PC-3 (cell line): ENCODE measurements at regions not wholly inside any gene's neighbourhood (a gene's known extent, or its start where the extent isn't known, plus 50 kb on each side); places are given as distances from the start of the nearest gene placed in this dataset.

Source experiments
- ATAC-seq: fragments of 200-7000 bp; cut with Tn5 transposase; 2 replicates; pipeline ENCODE4 v1.9.1; 2020; ENCODE audit warnings: mild to moderate bottlenecking, moderate library complexity
- BruUV-seq: library from RNA; stranded (reverse); fragments of 400-500 nt; replicated peaks from 2 replicates; lab custom pipeline; 2021; lab: Mats Ljungman, UMichigan
- CTCF ChIA-PET: fragments of 300-600 bp; sonication (Branson Sonifier 250); formaldehyde crosslinking; loops from one replicate; lab custom pipeline; 2022; ENCODE audit warnings: antibody characterized with exemption; lab: Charles Lee
- POLR2A ChIA-PET: fragments of 300-600 bp; sonication (Branson Sonifier 250); formaldehyde crosslinking; loops from one replicate; lab custom pipeline; 2022; ENCODE audit warnings: antibody characterized with exemption; ENCODE audit not compliant: unreplicated experiment; lab: Charles Lee
- DNase-seq: peaks from one replicate; pipeline ENCODE4 v3.0.0-alpha.2; 2015
- H2AFZ ChIP-seq: fragments of 300-600 bp; sonication (generic); 2 replicates; pipeline ENCODE4 v1.6.0; 2016; ENCODE audit warnings: antibody characterized with exemption, low read length
- H3F3A ChIP-seq: fragments of 300-600 bp; sonication (generic); one replicate; pipeline ENCODE4 v1.6.0; 2017; ENCODE audit warnings: antibody characterized with exemption, low read length, control low read depth, mild to moderate bottlenecking; ENCODE audit not compliant: unreplicated experiment
- H3K27ac ChIP-seq: fragments of 300-600 bp; sonication (generic); 2 replicates; pipeline ENCODE4 v1.5.1; 2016; ENCODE audit warnings: mild to moderate bottlenecking, low read length
- H3K27me3 ChIP-seq: fragments of 300-600 bp; sonication (generic); 2 replicates; pipeline ENCODE4 v1.6.1; 2016; ENCODE audit warnings: low read length, mixed read lengths
- H3K36me3 ChIP-seq: fragments of 300-600 bp; sonication (generic); 2 replicates; pipeline ENCODE4 v1.6.1; 2016; ENCODE audit warnings: low read depth, mixed run types, low read length, mixed read lengths
- H3K4me1 ChIP-seq: fragments of 300-600 bp; sonication (generic); 2 replicates; pipeline ENCODE4 v1.5.1; 2016; ENCODE audit warnings: low read length; ENCODE audit not compliant: insufficient read depth
- H3K4me2 ChIP-seq: fragments of 300-600 bp; sonication (generic); 2 replicates; pipeline ENCODE4 v1.6.0; 2016; ENCODE audit warnings: low read length
- H3K4me3 ChIP-seq: fragments of 300-600 bp; sonication (generic); 2 replicates; pipeline ENCODE4 v1.5.1; 2016; ENCODE audit warnings: mild to moderate bottlenecking, low read length, mixed read lengths
- H3K79me2 ChIP-seq: fragments of 300-600 bp; sonication (generic); 2 replicates; pipeline ENCODE4 v1.6.1; 2017; ENCODE audit warnings: low read length, mixed read lengths
- H3K9ac ChIP-seq: fragments of 300-600 bp; sonication (generic); 2 replicates; pipeline ENCODE4 v1.6.0; 2016; ENCODE audit warnings: mild to moderate bottlenecking, low read length
- H3K9me2 ChIP-seq: fragments of 300-600 bp; sonication (generic); replicated peaks from 2 replicates; pipeline ENCODE4 v1.6.1; 2016; ENCODE audit warnings: mixed run types, low read length, mixed read lengths
- H3K9me3 ChIP-seq: fragments of 300-600 bp; sonication (generic); 2 replicates; pipeline ENCODE4 v1.6.1; 2016; ENCODE audit warnings: low read length, mixed read lengths
- H4K20me1 ChIP-seq: fragments of 300-600 bp; sonication (generic); 2 replicates; pipeline ENCODE4 v1.6.1; 2016; ENCODE audit warnings: low read length, mixed read lengths
- CTCF ChIP-seq: fragments of 300-600 bp; sonication (generic); conservative IDR thresholded peaks from 2 replicates; pipeline ENCODE4 v1.5.1; 2017; ENCODE audit warnings: antibody characterized with exemption, low read depth, mild to moderate bottlenecking, low read length
- EZH2 ChIP-seq: fragments of 300-600 bp; sonication (generic); IDR thresholded peaks from one replicate; pipeline ENCODE4 v1.6.1; 2017; ENCODE audit warnings: antibody characterized with exemption, mild to moderate bottlenecking, low read length; ENCODE audit not compliant: unreplicated experiment
- EZH2phosphoT487 ChIP-seq: fragments of 300-600 bp; sonication (generic); IDR thresholded peaks from 2 replicates; pipeline ENCODE4 v1.6.1; 2018; ENCODE audit warnings: mild to moderate bottlenecking, antibody characterized with exemption, low read length, borderline replicate concordance
- intact Hi-C: fragments of 100-400 bp; cut with micrococcal nuclease; formaldehyde crosslinking; loops from 2 replicates; pipeline ENCODE4 v1.9.0; 2023

GRCh38 chr7:113816639-113817038 lies 102.2 kb downstream of the PPP1R3A start:
- Histone ChIP-seq H3K4me1 (no peaks in the 10 kb centered on the region), H3K9me3 (no peaks in the 10 kb centered on the region), H3K4me3 (no peak overlapping the region), H3K79me2 (no peaks in the 10 kb centered on the region), H3F3A (no peaks in the 10 kb centered on the region), H2AFZ (no peak overlapping the region), H3K27ac (no peak overlapping the region), H4K20me1 (no peaks in the 10 kb centered on the region), H3K27me3 (no peaks in the 10 kb centered on the region), H3K36me3 (no peaks in the 10 kb centered on the region), H3K9me2 (no peaks in the 10 kb centered on the region), H3K9ac (no peak overlapping the region), H3K4me2 (no peak overlapping the region)
- ChIA-PET POLR2A (no interaction called here), CTCF (no interaction called here)
- no peak for DNase-seq
- ATAC-seq = no peak
- no TSS peak for BruUV-seq
- TF ChIP-seq EZH2 (no peak), CTCF (no peak), EZH2phosphoT487 (no peak)
- intact Hi-C loops = no loop called here

- H3K27me3 ChIP-seq = no peaks in the 10 kb centered on the region
- TF ChIP-seq EZH2phosphoT487 (no peak), EZH2 (no peak), CTCF (no peak)
- DNase-seq (no peak), ATAC-seq (no peak)
- H3K9me2 ChIP-seq = no peaks in the 10 kb centered on the region
- intact Hi-C loops = no loop called here
- no peaks in the 10 kb centered on the region for H3F3A ChIP-seq
- no peak overlapping the region for H3K27ac ChIP-seq
- no peak overlapping the region for H3K4me2 ChIP-seq
- no peaks in the 10 kb centered on the region for H3K4me1 ChIP-seq
- H3K4me3 ChIP-seq = no peak overlapping the region
- no peak overlapping the region for H3K9ac ChIP-seq
- H3K79me2 ChIP-seq = no peaks in the 10 kb centered on the region
- CTCF ChIA-PET = no interaction called here
- no peaks in the 10 kb centered on the region for H4K20me1 ChIP-seq
- no peaks in the 10 kb centered on the region for H3K36me3 ChIP-seq
- no peaks in the 10 kb centered on the region for H3K9me3 ChIP-seq
- POLR2A ChIA-PET = no interaction called here
- no TSS peak for BruUV-seq
- no peak overlapping the region for H2AFZ ChIP-seq
Observed at GRCh38 chr7:113813471-113813870, 105.3 kb downstream of the PPP1R3A start.

- no peaks in the 10 kb centered on the region for H3K9me3 ChIP-seq
- H3K4me3 ChIP-seq = no peak overlapping the region
- no peak overlapping the region for H3K27ac ChIP-seq
- H3K4me1 ChIP-seq = no peaks in the 10 kb centered on the region
- no peaks in the 10 kb centered on the region for H3K36me3 ChIP-seq
- no peaks in the 10 kb centered on the region for H3K79me2 ChIP-seq
- no peaks in the 10 kb centered on the region for H4K20me1 ChIP-seq
- no TSS peak for BruUV-seq
- intact Hi-C loops = no loop called here
- H3K9me2 ChIP-seq = no peaks in the 10 kb centered on the region
- DNase-seq = no peak
- H3K9ac ChIP-seq = no peak overlapping the region
- ATAC-seq = no peak
- POLR2A ChIA-PET = no interaction called here
- TF ChIP-seq CTCF = no peak
- TF ChIP-seq EZH2phosphoT487 = no peak
- TF ChIP-seq EZH2 = no peak
- CTCF ChIA-PET = no interaction called here
- no peaks in the 10 kb centered on the region for H3K27me3 ChIP-seq
- H2AFZ ChIP-seq = no peak overlapping the region
- no peaks in the 10 kb centered on the region for H3F3A ChIP-seq
- H3K4me2 ChIP-seq = no peak overlapping the region
Observed at GRCh38 chr7:113812591-113813255, 106.1 kb downstream of the PPP1R3A start.
